GM20000 (cell line): ENCODE measurements at regions not wholly inside any gene's neighbourhood (a gene's known extent, or its start where the extent isn't known, plus 50 kb on each side); places are given as distances from the start of the nearest gene placed in this dataset.
"Not testable (repeated sequence)": the region's sequence is repeated elsewhere in the genome, so short reads cannot be mapped to it uniquely, and the experiment has no call there.

ENCODE experiments used
- DNase-seq: peaks from one replicate; pipeline ENCODE4 v3.0.0; 2012; ENCODE audit warnings: low spot score
- CTCF ChIP-seq: IDR thresholded peaks from 2 replicates; pipeline ENCODE4 v1.5.1; 2012; ENCODE audit warnings: mild to moderate bottlenecking, control low read depth; ENCODE audit errors: extremely low read depth, missing control alignments

- DNase-seq: no peak
- TF ChIP-seq CTCF: no peak
Measured at GRCh38 chr14:97109234-97109633, 312.1 kb downstream of the VRK1 start.

- TF ChIP-seq CTCF: no peak
- no peak for DNase-seq
Measured at GRCh38 chr14:97113339-97113738, 316.2 kb downstream of the VRK1 start.

- DNase-seq: no peak
Measured at GRCh38 chr14:97116546-97116945, 319.4 kb downstream of the VRK1 start.

GRCh38 chr14:97117693-97118092, 320.5 kb downstream of the VRK1 start:
- DNase-seq: no peak
- no peak for TF ChIP-seq CTCF

More at GRCh38 chr14:97116546-97116945, 319.4 kb downstream of the VRK1 start:
- no peak for TF ChIP-seq CTCF

- no peak for TF ChIP-seq CTCF
- no peak for DNase-seq
Measured at GRCh38 chr14:97120204-97120603, 323.0 kb downstream of the VRK1 start.

GRCh38 chr14:97120611-97121031, 323.4 kb downstream of the VRK1 start:
- TF ChIP-seq CTCF: no peak
- DNase-seq: no peak

GRCh38 chr14:97129639-97130038, 332.5 kb downstream of the VRK1 start:
- TF ChIP-seq CTCF: no peak
- no peak for DNase-seq

GRCh38 chr14:97135847-97136246, 338.7 kb downstream of the VRK1 start:
- DNase-seq: not testable (repeated sequence)
